ENCODE measurements at regions not wholly inside any gene's neighbourhood (a gene's known extent, or its start where the extent isn't known, plus 50 kb on each side); places are given as distances from the start of the nearest gene placed in this dataset.

DNA sequence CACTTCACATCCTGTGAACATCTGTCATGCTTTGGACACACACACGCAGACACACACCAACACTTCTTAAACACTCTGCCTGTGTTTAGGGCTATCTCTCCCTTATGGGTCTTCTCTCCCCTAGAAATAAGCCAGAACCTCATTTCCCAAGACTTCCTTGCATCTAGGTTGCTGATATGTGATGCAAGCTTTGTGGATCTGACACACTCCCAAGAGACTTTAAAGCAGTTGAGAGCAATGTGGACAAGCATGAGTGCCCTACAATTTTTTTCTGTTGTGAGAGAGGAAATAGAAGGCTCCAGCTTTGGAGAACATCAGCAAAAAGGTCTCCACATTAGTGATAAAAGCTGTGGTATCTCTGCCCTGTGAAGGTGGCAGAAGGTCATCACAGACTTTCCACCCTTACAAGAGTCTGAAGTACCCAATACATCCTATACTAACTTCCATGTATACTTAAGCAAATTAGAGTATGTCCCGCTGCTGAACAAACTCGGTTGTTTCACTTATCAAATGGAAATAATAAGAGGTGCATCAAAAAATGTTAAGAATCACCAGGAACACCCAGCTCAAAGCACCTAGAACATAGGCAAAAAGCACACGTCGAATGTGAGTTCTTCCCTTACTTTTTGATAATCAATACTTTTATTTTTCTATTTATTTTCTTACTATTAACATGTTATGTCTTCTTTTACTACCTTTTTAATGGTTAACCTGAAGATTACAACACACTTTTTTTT lies 267.6 kb downstream of the SETD4 start:
- Histone ChIP-seq H3K4me1 (ENCODE audit: control insufficient read depth in 1 of 2, extremely low read depth in 1 of 2, insufficient read depth in 2 of 2, low read length in 2 of 2) (no peaks in the 10 kb centered on the region), H3K27me3 (replicated peaks in 1 of 2; ENCODE audit: control insufficient read depth in 2 of 2, extremely low read depth in 1 of 2, insufficient read depth in 2 of 2, low read length in 1 of 2) (no peaks in the 10 kb centered on the region), H3K9me3 (no peaks in the 10 kb centered on the region), H3K4me3 (ENCODE audit: control insufficient read depth in 1 of 2, extremely low read depth in 1 of 2, low read length in 1 of 2) (no peak overlapping the region), H3K36me3 (ENCODE audit: control insufficient read depth in 2 of 2, extremely low read depth in 1 of 2, insufficient read depth in 1 of 2, low read length in 1 of 2) (no peaks in the 10 kb centered on the region), H3K27ac (ENCODE audit: low read length) (no peak overlapping the region)
- Mint-ChIP-seq H3K9me3 (peaks cover 0 to 2% (median 0%) of the 10 kb centered on the region in 3 donors), H3K4me3 (no peak overlapping the region), H3K36me3 (no peaks in the 10 kb centered on the region), H3K27me3 (peaks cover 4 to 7% of the 10 kb centered on the region in 2 donors), H3K27ac (no peak overlapping the region), H3K4me1 (no peaks in the 10 kb centered on the region)
- ATAC-seq (replicated peaks in 1 of 4) (no peak), DNase-seq (no peak)
- ChIA-PET CTCF (no interaction called here), POLR2A (interaction anchor here (0.6 to 0.7 kb wide), 2 partner anchors 98 to 861 kb away, joined by 3 to 17 read pairs; no protein-coding TSS in a partner anchor)
- WGBS (ENCODE audit: insufficient coverage), result no CpG with 5 or more reads among the region's 5 CpGs

DNA sequence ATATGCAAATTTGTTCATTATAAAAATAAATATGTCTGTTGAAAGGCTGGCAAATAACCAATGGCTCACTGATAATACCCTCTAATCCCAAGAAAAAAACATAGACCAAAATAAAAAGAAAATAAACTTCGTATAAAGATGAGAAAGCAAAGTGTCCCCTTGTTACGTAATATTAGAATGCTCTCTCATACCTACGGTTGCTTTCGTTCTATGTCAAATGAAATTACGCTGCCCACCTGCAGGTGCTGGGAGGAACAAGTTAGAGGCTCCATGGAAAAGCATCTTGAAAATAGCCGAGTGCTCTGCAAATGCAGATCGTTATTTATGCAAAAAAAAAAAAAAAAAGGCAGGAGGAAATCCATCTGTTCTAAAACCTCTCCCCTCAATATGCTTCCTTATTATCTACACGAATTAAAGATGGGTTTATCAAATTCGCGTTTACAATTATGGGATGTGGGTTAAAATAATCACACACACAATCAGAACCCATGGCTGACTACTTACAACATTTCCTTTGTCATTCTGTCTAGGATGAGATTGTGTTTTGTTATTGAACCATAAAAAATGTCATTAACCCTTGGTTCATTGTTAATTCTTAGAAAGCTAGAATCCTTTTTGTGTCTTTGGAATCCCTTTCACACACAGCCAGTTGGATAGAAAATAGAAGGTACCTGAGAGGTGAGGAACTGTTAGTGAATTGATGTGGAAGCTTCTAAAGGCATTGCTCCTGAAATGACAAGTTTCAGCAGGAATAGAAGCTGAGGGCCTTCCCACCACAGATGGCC lies 268.6 kb downstream of the SETD4 start:
- no peaks in the 10 kb centered on the region for H3K36me3 Mint-ChIP-seq
- no peak overlapping the region for H3K4me3 ChIP-seq (ENCODE audit: control insufficient read depth in 1 of 2, extremely low read depth in 1 of 2, low read length in 1 of 2)
- CTCF ChIA-PET, result no interaction called here
- no peak overlapping the region for H3K27ac Mint-ChIP-seq
- no peak for DNase-seq
- no peaks in the 10 kb centered on the region for H3K27me3 ChIP-seq (replicated peaks in 1 of 2; ENCODE audit: control insufficient read depth in 2 of 2, extremely low read depth in 1 of 2, insufficient read depth in 2 of 2, low read length in 1 of 2)
- no peaks in the 10 kb centered on the region for H3K4me1 ChIP-seq (ENCODE audit: control insufficient read depth in 1 of 2, extremely low read depth in 1 of 2, insufficient read depth in 2 of 2, low read length in 2 of 2)
- H3K27ac ChIP-seq (ENCODE audit: low read length), result no peak overlapping the region
- peaks cover 0 to 5% of the 10 kb centered on the region in 2 donors for H3K27me3 Mint-ChIP-seq
- no peak for ATAC-seq (replicated peaks in 1 of 4)
- POLR2A ChIA-PET, result interaction anchor here in 1 of 2 donors (0.6 kb wide), 1 partner anchor 97 kb away, joined by 3 read pairs; no protein-coding TSS in a partner anchor
- H3K36me3 ChIP-seq (ENCODE audit: control insufficient read depth in 2 of 2, extremely low read depth in 1 of 2, insufficient read depth in 1 of 2, low read length in 1 of 2), result no peaks in the 10 kb centered on the region
- peaks cover 0 to 3% (median 2%) of the 10 kb centered on the region in 3 donors for H3K9me3 Mint-ChIP-seq
- no peaks in the 10 kb centered on the region for H3K9me3 ChIP-seq
- H3K4me3 Mint-ChIP-seq, result no peak overlapping the region
- 96% methylated on average over 5 of the region's 10 CpGs for WGBS (ENCODE audit: insufficient coverage)
- no peaks in the 10 kb centered on the region for H3K4me1 Mint-ChIP-seq

DNA sequence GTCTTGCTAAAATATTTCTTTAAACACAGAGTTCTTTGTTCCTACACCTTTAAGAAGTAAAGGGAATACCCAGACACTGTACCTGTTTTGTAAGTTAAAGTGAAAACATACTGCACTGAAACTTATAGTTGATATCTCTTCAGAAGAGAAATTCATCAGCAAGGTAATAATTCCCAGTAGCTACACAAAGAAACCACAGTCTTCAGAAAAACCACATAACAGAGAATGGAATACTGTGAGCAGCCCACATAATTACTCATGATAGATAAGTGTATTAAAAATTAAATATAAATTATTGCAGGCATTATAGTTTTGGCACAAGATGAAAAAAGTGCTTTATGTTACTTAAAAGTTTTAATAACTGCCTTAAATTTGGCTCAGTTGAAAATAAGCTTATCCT lies 276.6 kb downstream of the SETD4 start:
- Histone ChIP-seq H3K27ac (ENCODE audit: low read length) (no peak overlapping the region), H3K9me3 (no peaks in the 10 kb centered on the region), H3K27me3 (replicated peaks in 1 of 2; ENCODE audit: control insufficient read depth in 2 of 2, extremely low read depth in 1 of 2, insufficient read depth in 2 of 2, low read length in 1 of 2) (no peaks in the 10 kb centered on the region), H3K4me3 (ENCODE audit: control insufficient read depth in 1 of 2, extremely low read depth in 1 of 2, low read length in 1 of 2) (no peak overlapping the region), H3K4me1 (ENCODE audit: control insufficient read depth in 1 of 2, extremely low read depth in 1 of 2, insufficient read depth in 2 of 2, low read length in 2 of 2) (no peaks in the 10 kb centered on the region), H3K36me3 (ENCODE audit: control insufficient read depth in 2 of 2, extremely low read depth in 1 of 2, insufficient read depth in 1 of 2, low read length in 1 of 2) (no peaks in the 10 kb centered on the region)
- DNase-seq (no peak), ATAC-seq (replicated peaks in 1 of 4) (no peak)
- Mint-ChIP-seq H3K4me1 (peaks cover 0 to 6% (median 2%) of the 10 kb centered on the region in 3 donors), H3K9me3 (peaks cover 0 to 3% (median 0%) of the 10 kb centered on the region in 3 donors), H3K4me3 (no peak overlapping the region), H3K36me3 (no peaks in the 10 kb centered on the region), H3K27me3 (peaks cover 12 to 19% of the 10 kb centered on the region in 2 donors), H3K27ac (no peak overlapping the region)
- POLR2A ChIA-PET, result no interaction called here
- CTCF ChIA-PET, result no interaction called here

DNA sequence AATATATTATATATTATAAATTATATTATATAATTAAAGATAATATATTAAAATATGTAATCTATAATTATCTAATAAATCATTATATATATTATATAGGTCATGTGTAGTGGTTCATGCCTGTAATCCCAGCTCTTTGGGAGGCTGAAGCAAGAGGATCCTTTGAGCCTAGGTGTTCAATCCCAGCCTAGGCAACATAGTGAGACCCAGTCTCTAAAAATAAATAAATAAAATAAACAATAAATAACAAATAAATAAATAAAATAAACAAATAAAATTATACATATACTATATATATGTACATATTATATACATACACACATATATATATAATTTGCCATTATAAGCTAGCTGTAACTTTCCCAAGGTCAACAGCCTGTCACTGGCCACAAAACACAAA lies 277.7 kb downstream of the SETD4 start:
- CTCF ChIA-PET, result no interaction called here
- ATAC-seq (replicated peaks in 1 of 4) (no peak), DNase-seq (no peak)
- POLR2A ChIA-PET, result no interaction called here
- Mint-ChIP-seq H3K4me3 (no peak overlapping the region), H3K9me3 (peaks cover 0 to 3% (median 0%) of the 10 kb centered on the region in 3 donors), H3K36me3 (no peaks in the 10 kb centered on the region), H3K27me3 (peaks cover 14 to 27% of the 10 kb centered on the region in 2 donors), H3K27ac (no peak overlapping the region), H3K4me1 (peaks cover 0 to 6% (median 2%) of the 10 kb centered on the region in 3 donors)
- H3K27me3 ChIP-seq (replicated peaks in 1 of 2; ENCODE audit: control insufficient read depth in 2 of 2, extremely low read depth in 1 of 2, insufficient read depth in 2 of 2, low read length in 1 of 2), result no peaks in the 10 kb centered on the region
- H3K27ac ChIP-seq (ENCODE audit: low read length), result no peak overlapping the region
- no peaks in the 10 kb centered on the region for H3K9me3 ChIP-seq
- no peak overlapping the region for H3K4me3 ChIP-seq (ENCODE audit: control insufficient read depth in 1 of 2, extremely low read depth in 1 of 2, low read length in 1 of 2)
- no peaks in the 10 kb centered on the region for H3K4me1 ChIP-seq (ENCODE audit: control insufficient read depth in 1 of 2, extremely low read depth in 1 of 2, insufficient read depth in 2 of 2, low read length in 2 of 2)
- H3K36me3 ChIP-seq (ENCODE audit: control insufficient read depth in 2 of 2, extremely low read depth in 1 of 2, insufficient read depth in 1 of 2, low read length in 1 of 2), result no peaks in the 10 kb centered on the region

DNA sequence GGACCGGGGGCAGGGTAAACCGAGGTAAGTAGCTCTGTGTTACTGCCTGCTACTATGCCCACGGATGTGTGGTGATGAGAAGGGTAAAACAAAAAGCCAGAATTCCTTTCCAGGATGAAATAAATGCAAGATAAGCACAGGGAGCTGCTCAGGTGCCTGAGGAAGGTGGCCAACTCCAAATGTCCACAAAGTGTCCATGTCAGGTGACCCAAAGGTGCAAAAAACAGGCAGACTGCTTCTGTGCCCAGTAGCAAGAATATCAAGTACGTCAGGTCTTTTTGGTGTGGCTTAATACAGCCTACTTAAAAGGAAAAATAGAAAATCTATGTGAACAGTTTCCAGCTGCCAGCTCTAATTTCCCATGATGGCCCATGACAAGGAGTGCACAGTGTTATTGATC lies 279.3 kb downstream of the SETD4 start:
- no peak for DNase-seq
- Mint-ChIP-seq H3K27ac (no peak overlapping the region), H3K4me1 (peaks cover 0 to 6% (median 2%) of the 10 kb centered on the region in 3 donors), H3K36me3 (no peaks in the 10 kb centered on the region), H3K27me3 (peaks cover 18 to 33% of the 10 kb centered on the region in 2 donors), H3K4me3 (no peak overlapping the region), H3K9me3 (no peaks in the 10 kb centered on the region)
- no peak overlapping the region for H3K27ac ChIP-seq (ENCODE audit: low read length)
- ATAC-seq (replicated peaks in 1 of 4), result no peak
- no peaks in the 10 kb centered on the region for H3K27me3 ChIP-seq (replicated peaks in 1 of 2; ENCODE audit: control insufficient read depth in 2 of 2, extremely low read depth in 1 of 2, insufficient read depth in 2 of 2, low read length in 1 of 2)
- no peaks in the 10 kb centered on the region for H3K4me1 ChIP-seq (ENCODE audit: control insufficient read depth in 1 of 2, extremely low read depth in 1 of 2, insufficient read depth in 2 of 2, low read length in 2 of 2)
- no peak overlapping the region for H3K4me3 ChIP-seq (ENCODE audit: control insufficient read depth in 1 of 2, extremely low read depth in 1 of 2, low read length in 1 of 2)
- POLR2A ChIA-PET, result no interaction called here
- CTCF ChIA-PET, result no interaction called here
- H3K36me3 ChIP-seq (ENCODE audit: control insufficient read depth in 2 of 2, extremely low read depth in 1 of 2, insufficient read depth in 1 of 2, low read length in 1 of 2), result no peaks in the 10 kb centered on the region
- no peaks in the 10 kb centered on the region for H3K9me3 ChIP-seq
- 60% methylated on average over 1 of the region's 4 CpGs for WGBS (ENCODE audit: insufficient coverage)

DNA sequence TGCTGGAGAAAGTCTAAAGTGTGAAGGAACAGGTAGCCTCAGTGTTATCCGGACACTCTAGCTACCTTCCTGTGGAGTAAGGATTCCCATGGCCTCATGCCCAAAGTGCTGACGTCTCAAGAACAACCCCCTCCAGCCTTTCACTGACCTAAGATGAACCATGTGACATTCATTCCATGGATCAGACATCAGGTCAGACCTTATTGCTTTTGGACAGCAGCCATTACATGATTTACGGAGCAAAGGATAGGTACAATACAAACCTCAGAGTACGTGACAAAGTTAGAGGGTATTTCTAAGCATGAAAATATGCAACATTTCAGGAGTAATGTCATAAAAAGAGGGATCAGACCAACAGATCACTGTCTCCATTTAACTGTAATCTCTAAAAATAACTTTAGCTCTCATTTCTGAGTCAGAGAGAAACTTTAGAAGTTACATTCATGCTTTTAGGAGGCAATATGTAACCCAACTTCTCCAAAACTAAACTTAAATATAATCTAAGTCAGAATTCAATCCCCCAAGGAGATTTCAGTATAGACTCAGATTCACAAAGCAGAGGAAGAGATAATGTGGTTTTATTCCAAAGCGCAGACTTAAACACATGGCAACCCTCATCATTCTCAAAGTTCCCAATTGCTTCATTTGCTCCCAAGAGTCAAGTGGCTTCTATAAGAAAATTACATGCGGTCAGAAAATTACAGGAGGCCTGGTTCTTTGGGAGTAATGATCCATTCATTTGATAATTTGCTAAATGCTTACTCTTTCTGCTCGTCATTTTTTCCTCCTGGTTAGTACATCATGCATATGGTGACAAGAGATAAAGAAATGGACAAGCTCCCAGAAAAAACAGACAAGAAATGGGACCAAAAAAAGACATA lies 280.4 kb downstream of the SETD4 start:
- no peak overlapping the region for H3K27ac ChIP-seq (ENCODE audit: low read length)
- no peak overlapping the region for H3K4me3 Mint-ChIP-seq
- no peaks in the 10 kb centered on the region for H3K4me1 ChIP-seq (ENCODE audit: control insufficient read depth in 1 of 2, extremely low read depth in 1 of 2, insufficient read depth in 2 of 2, low read length in 2 of 2)
- ATAC-seq (replicated peaks in 1 of 4) (no peak), DNase-seq (no peak)
- no peaks in the 10 kb centered on the region for H3K36me3 ChIP-seq (ENCODE audit: control insufficient read depth in 2 of 2, extremely low read depth in 1 of 2, insufficient read depth in 1 of 2, low read length in 1 of 2)
- WGBS (ENCODE audit: insufficient coverage), result no CpG with 5 or more reads among the region's 7 CpGs
- peaks cover 14 to 28% of the 10 kb centered on the region in 2 donors for H3K27me3 Mint-ChIP-seq
- peaks cover 0 to 6% (median 2%) of the 10 kb centered on the region in 3 donors for H3K4me1 Mint-ChIP-seq
- H3K4me3 ChIP-seq (ENCODE audit: control insufficient read depth in 1 of 2, extremely low read depth in 1 of 2, low read length in 1 of 2), result no peak overlapping the region
- ChIA-PET POLR2A (no interaction called here), CTCF (no interaction called here)
- H3K27ac Mint-ChIP-seq, result no peak overlapping the region
- H3K9me3 Mint-ChIP-seq, result no peaks in the 10 kb centered on the region
- no peaks in the 10 kb centered on the region for H3K27me3 ChIP-seq (replicated peaks in 1 of 2; ENCODE audit: control insufficient read depth in 2 of 2, extremely low read depth in 1 of 2, insufficient read depth in 2 of 2, low read length in 1 of 2)
- H3K36me3 Mint-ChIP-seq, result no peaks in the 10 kb centered on the region
- no peaks in the 10 kb centered on the region for H3K9me3 ChIP-seq
